WTC11 (cell line): ENCODE measurements at regions not wholly inside any gene's neighbourhood (a gene's known extent, or its start where the extent isn't known, plus 50 kb on each side); places are given as distances from the start of the nearest gene placed in this dataset.

ENCODE experiments used
- ATAC-seq: fragments of 200-7000 bp; cut with Tn5 transposase; 2 replicates; pipeline ENCODE4 v1.10.0; 2021; ENCODE audit warnings: mild to moderate bottlenecking, moderate library complexity
- CTCF ChIA-PET: fragments of 300-600 bp; sonication (Branson Sonifier 250); formaldehyde crosslinking; loops from one replicate; lab custom pipeline; 2021; ENCODE audit warnings: antibody characterized with exemption; lab: Charles Lee
- POLR2A ChIA-PET: fragments of 350-600 bp; sonication (Branson Sonifier 250); formaldehyde crosslinking; loops from one replicate; lab custom pipeline; 2021; ENCODE audit warnings: antibody characterized with exemption; lab: Charles Lee
- DNase-seq: peaks from one replicate; pipeline ENCODE4 v3.0.0; 2021; ENCODE audit warnings: low spot score
- H3K27ac Mint-ChIP-seq: 2 replicates; pipeline ENCODE4 v1.8.0; 2021; ENCODE audit warnings: mixed read lengths
- H3K27me3 Mint-ChIP-seq: 2 replicates; pipeline ENCODE4 v1.8.0; 2021; ENCODE audit warnings: low read depth, mild to moderate bottlenecking, moderate library complexity, mixed read lengths
- H3K36me3 Mint-ChIP-seq: 2 replicates; pipeline ENCODE4 v1.8.0; 2021; ENCODE audit warnings: mixed read lengths
- H3K4me1 Mint-ChIP-seq: 2 replicates; pipeline ENCODE4 v1.8.0; 2022; ENCODE audit warnings: mixed read lengths
- H3K4me3 Mint-ChIP-seq: 2 replicates; pipeline ENCODE4 v1.8.0; 2021; ENCODE audit warnings: mild to moderate bottlenecking, moderate library complexity, mixed read lengths
- H3K9me3 Mint-ChIP-seq: 2 replicates; pipeline ENCODE4 v1.8.0; 2021; ENCODE audit warnings: mixed read lengths
- AFF4 ChIP-seq: sonication (generic); formaldehyde crosslinking; IDR thresholded peaks from 2 replicates; pipeline ENCODE4 v1.8.1; 2023; ENCODE audit warnings: mild to moderate bottlenecking, missing genetic modification reagents, borderline replicate concordance
- CDX4 ChIP-seq: fragments of 250-450 bp; sonication (Bioruptor Pico); IDR thresholded peaks from 2 replicates; pipeline ENCODE4 v1.9.0; 2021; ENCODE audit warnings: moderate library complexity, mild to moderate bottlenecking, inconsistent platforms, borderline replicate concordance
- CTCF ChIP-seq: fragments of 200-600 bp; IDR thresholded peaks from 2 replicates; pipeline ENCODE4 v1.8.0; 2022; ENCODE audit warnings: antibody characterized with exemption
- FOXJ3 ChIP-seq: sonication (generic); formaldehyde crosslinking; IDR thresholded peaks from 2 replicates; pipeline ENCODE4 v1.9.0; 2021; ENCODE audit warnings: missing genetic modification reagents, mild to moderate bottlenecking, borderline replicate concordance
- GABPB1 ChIP-seq: sonication (generic); formaldehyde crosslinking; IDR thresholded peaks from 2 replicates; pipeline ENCODE4 v1.8.1; 2023; ENCODE audit warnings: mild to moderate bottlenecking, missing genetic modification reagents
- IRF1 ChIP-seq: sonication (generic); formaldehyde crosslinking; IDR thresholded peaks from 2 replicates; pipeline ENCODE4 v1.8.0; 2023; ENCODE audit warnings: missing genetic modification reagents
- JUN ChIP-seq: sonication (generic); formaldehyde crosslinking; IDR thresholded peaks from 2 replicates; pipeline ENCODE4 v1.8.0; 2023; ENCODE audit warnings: mild to moderate bottlenecking, missing genetic modification reagents
- MLX ChIP-seq: sonication (generic); formaldehyde crosslinking; IDR thresholded peaks from 2 replicates; pipeline ENCODE4 v1.8.1; 2023; ENCODE audit warnings: mild to moderate bottlenecking, missing genetic modification reagents, moderate library complexity
- NFE2L1 ChIP-seq: sonication (generic); formaldehyde crosslinking; IDR thresholded peaks from 2 replicates; pipeline ENCODE4 v1.8.1; 2023; ENCODE audit warnings: missing genetic modification reagents
- NR2C2 ChIP-seq: sonication (generic); formaldehyde crosslinking; IDR thresholded peaks from 2 replicates; pipeline ENCODE4 v1.8.0; 2022; ENCODE audit warnings: mild to moderate bottlenecking, missing genetic modification reagents
- PRDM15 ChIP-seq: sonication (generic); formaldehyde crosslinking; IDR thresholded peaks from 2 replicates; pipeline ENCODE4 v1.8.0; 2022; ENCODE audit warnings: missing genetic modification reagents
- PREB ChIP-seq: sonication (generic); formaldehyde crosslinking; IDR thresholded peaks from 2 replicates; pipeline ENCODE4 v1.8.1; 2022; ENCODE audit warnings: mild to moderate bottlenecking, missing genetic modification reagents, moderate library complexity, borderline replicate concordance
- RORB ChIP-seq: fragments of 250-450 bp; sonication (Bioruptor Pico); IDR thresholded peaks from 2 replicates; pipeline ENCODE4 v1.9.0; 2021; ENCODE audit warnings: mild to moderate bottlenecking
- TCF7 ChIP-seq: sonication (generic); formaldehyde crosslinking; IDR thresholded peaks from 2 replicates; pipeline ENCODE4 v1.8.0; 2022; ENCODE audit warnings: mild to moderate bottlenecking, low read depth, missing genetic modification reagents, moderate library complexity
- TEAD1 ChIP-seq: sonication (generic); formaldehyde crosslinking; IDR thresholded peaks from 2 replicates; pipeline ENCODE4 v1.8.0; 2022; ENCODE audit warnings: mild to moderate bottlenecking, missing genetic modification reagents
- TP53 ChIP-seq: sonication (generic); formaldehyde crosslinking; IDR thresholded peaks from 2 replicates; pipeline ENCODE4 v1.8.1; 2023; ENCODE audit warnings: mild to moderate bottlenecking, missing genetic modification reagents
- ZBTB43 ChIP-seq: sonication (generic); formaldehyde crosslinking; IDR thresholded peaks from 2 replicates; pipeline ENCODE4 v1.8.1; 2023; ENCODE audit warnings: mild to moderate bottlenecking, missing genetic modification reagents
- ZNF219 ChIP-seq: sonication (generic); formaldehyde crosslinking; IDR thresholded peaks from 2 replicates; pipeline ENCODE4 v1.8.0; 2023; ENCODE audit warnings: missing genetic modification reagents, mild to moderate bottlenecking, borderline replicate concordance
- ZNF317 ChIP-seq: sonication (generic); formaldehyde crosslinking; IDR thresholded peaks from 2 replicates; pipeline ENCODE4 v1.8.1; 2023; ENCODE audit warnings: low read depth, mild to moderate bottlenecking, moderate library complexity, missing genetic modification reagents, borderline replicate concordance
- ZNF423 ChIP-seq: fragments of 250-450 bp; sonication (Bioruptor Pico); IDR thresholded peaks from 2 replicates; pipeline ENCODE4 v2.1.2; 2022; ENCODE audit warnings: mild to moderate bottlenecking, moderate library complexity

GRCh38 chrX:23570674-23571343 lies 96.5 kb upstream of the PRDX4 start:
- no peak overlapping the region for H3K4me3 Mint-ChIP-seq
- peaks cover 2% of the 10 kb centered on the region; the same call in 1 of the 2 replicates for H3K4me1 Mint-ChIP-seq
- POLR2A ChIA-PET = no interaction called here
- ATAC-seq (no peak), DNase-seq (no peak)
- peaks cover 27% of the 10 kb centered on the region for H3K9me3 Mint-ChIP-seq
- CTCF ChIA-PET = no interaction called here
- TF ChIP-seq ZBTB43 (CRISPR knock-in tag) = no peak
- no peak for TF ChIP-seq FOXJ3 (CRISPR knock-in tag)
- no peak for TF ChIP-seq ZNF423 (CRISPR knock-in tag)
- no peak for TF ChIP-seq TEAD1 (CRISPR knock-in tag)
- no peak for TF ChIP-seq CTCF
- TF ChIP-seq IRF1 (CRISPR knock-in tag) = no peak
- no peak for TF ChIP-seq MLX (CRISPR knock-in tag)
- no peak for TF ChIP-seq ZNF219
- TF ChIP-seq GABPB1 (CRISPR knock-in tag) = no peak
- no peak for TF ChIP-seq PRDM15 (CRISPR knock-in tag)
- TF ChIP-seq TP53 (CRISPR knock-in tag) = no peak
- no peak for TF ChIP-seq NFE2L1 (CRISPR knock-in tag)
- TF ChIP-seq RORB (CRISPR knock-in tag) = no peak
- no peak for TF ChIP-seq AFF4 (CRISPR knock-in tag)
- no peak for TF ChIP-seq JUN (CRISPR knock-in tag)
- TF ChIP-seq NR2C2 (CRISPR knock-in tag) = no peak
- no peak for TF ChIP-seq PREB (CRISPR knock-in tag)
- TF ChIP-seq ZNF317 = no peak
- TF ChIP-seq TCF7 = no peak
- no peak for TF ChIP-seq CDX4
- H3K27me3 Mint-ChIP-seq = peaks cover 3% of the 10 kb centered on the region; the same call in 1 of the 2 replicates
- peaks cover 16% of the 10 kb centered on the region for H3K36me3 Mint-ChIP-seq
- no peak overlapping the region for H3K27ac Mint-ChIP-seq
